Large intestine (tissue), 3 donors: ENCODE measurements at regions not wholly inside any gene's neighbourhood (a gene's known extent, or its start where the extent isn't known, plus 50 kb on each side); places are given as distances from the start of the nearest gene placed in this dataset.

Source experiments
- DNase-seq, 2 donors: peaks; one replicate each; pipeline versions ENCODE4 v3.0.0 to v3.0.0-alpha.2; 2013
- H3K27ac ChIP-seq: one replicate; pipeline ENCODE4 v1.5.1; 2013; ENCODE audit warnings: low read length
- H3K27me3 ChIP-seq: 2 replicates; pipeline ENCODE4 v1.6.1; 2013; ENCODE audit warnings: low read length; ENCODE audit not compliant: control insufficient read depth, insufficient read depth
- H3K36me3 ChIP-seq: 2 replicates; pipeline ENCODE4 v1.6.1; 2013; ENCODE audit warnings: low read length; ENCODE audit not compliant: control insufficient read depth, insufficient read depth
- H3K4me1 ChIP-seq: one replicate; pipeline ENCODE4 v1.6.1; 2013; ENCODE audit warnings: low read length; ENCODE audit not compliant: control insufficient read depth, insufficient read depth
- H3K4me3 ChIP-seq: one replicate; pipeline ENCODE4 v1.5.1; 2013; ENCODE audit warnings: low read length
- H3K9me3 ChIP-seq: one replicate; pipeline ENCODE4 v1.6.1; 2013; ENCODE audit warnings: mild to moderate bottlenecking, low read depth, low read length, moderate library complexity; ENCODE audit not compliant: control insufficient read depth
- WGBS: methylation state at CpG from one replicate; pipeline ENCODE4 v1.1.5; 2013; ENCODE audit warnings: low lambda C conversion rate; ENCODE audit not compliant: insufficient coverage; 5-methylcytosine and 5-hydroxymethylcytosine counted together

DNA sequence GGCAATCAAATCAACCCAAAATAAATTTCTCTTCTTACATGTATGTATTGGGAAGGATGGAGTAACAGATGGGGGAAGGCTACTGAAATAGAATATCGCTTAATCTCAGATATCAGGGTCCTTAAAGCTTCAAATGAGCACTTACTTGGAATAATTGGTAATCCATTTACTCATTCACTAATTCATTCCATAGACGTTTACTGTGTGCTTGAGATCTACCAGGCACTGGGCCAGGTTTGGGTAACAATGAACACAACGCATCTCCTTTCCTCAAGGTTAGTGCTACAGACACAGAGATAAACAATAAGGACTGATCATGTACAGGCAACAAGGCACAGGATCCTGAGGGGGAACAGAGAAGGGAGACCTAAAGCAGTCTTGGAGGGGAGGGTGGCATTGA lies 54.4 kb upstream of the KRR1 start:
- Histone ChIP-seq H3K27ac (no peak overlapping the region), H3K4me3 (no peak overlapping the region), H3K27me3 (no peaks in the 10 kb centered on the region), H3K9me3 (no peaks in the 10 kb centered on the region), H3K4me1 (no peaks in the 10 kb centered on the region), H3K36me3 (no peaks in the 10 kb centered on the region)
- WGBS: no CpG with 5 or more reads among the region's 3 CpGs
- DNase-seq: no peak

DNA sequence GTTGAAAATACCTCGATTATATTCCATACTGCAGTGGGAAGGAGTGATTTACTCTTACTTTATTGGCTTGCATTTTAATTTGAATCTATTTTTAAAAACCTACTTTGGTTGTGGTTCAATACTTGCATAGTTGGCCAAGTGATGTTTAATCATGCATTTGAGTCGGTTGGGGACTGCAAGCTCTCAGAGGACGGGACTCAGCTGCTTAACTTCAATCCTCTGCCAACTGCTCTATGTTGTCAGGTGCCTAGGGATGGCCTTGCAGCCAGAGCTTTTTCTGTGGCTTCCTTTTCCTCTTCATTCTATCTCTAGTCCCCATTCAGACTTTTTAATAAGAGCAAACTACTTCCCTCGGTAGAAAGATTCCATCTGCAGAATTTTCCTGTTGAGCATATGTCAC lies 53.4 kb upstream of the KRR1 start:
- no CpG with 5 or more reads among the region's 4 CpGs for WGBS
- Histone ChIP-seq H3K9me3 (no peaks in the 10 kb centered on the region), H3K4me3 (no peak overlapping the region), H3K27me3 (no peaks in the 10 kb centered on the region), H3K27ac (no peak overlapping the region), H3K4me1 (no peaks in the 10 kb centered on the region), H3K36me3 (no peaks in the 10 kb centered on the region)
- no peak for DNase-seq

DNA sequence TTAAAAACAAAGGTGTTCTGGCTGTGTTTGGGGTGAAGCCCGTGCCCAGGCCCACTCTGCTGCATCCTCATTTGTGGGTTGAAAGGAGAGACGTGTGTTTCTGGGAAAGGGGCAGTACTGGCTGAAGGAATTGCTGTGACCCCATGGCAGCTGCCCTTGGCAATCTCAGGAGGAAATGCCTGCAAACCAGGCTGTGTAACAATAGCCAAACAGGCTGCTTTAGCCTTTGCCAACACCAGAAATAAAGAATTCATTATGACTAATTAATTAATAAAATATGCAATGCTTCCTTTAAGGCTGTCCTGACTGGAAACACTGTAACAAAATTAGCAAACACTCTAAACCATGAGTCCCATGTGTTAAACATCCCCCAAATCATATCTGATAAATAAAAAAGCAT lies 53.0 kb upstream of the KRR1 start:
- H3K4me1 ChIP-seq: no peaks in the 10 kb centered on the region
- no peaks in the 10 kb centered on the region for H3K36me3 ChIP-seq
- no peaks in the 10 kb centered on the region for H3K9me3 ChIP-seq
- DNase-seq: no peak
- WGBS: no CpG with 5 or more reads among the region's 2 CpGs
- H3K4me3 ChIP-seq: no peak overlapping the region
- no peak overlapping the region for H3K27ac ChIP-seq
- H3K27me3 ChIP-seq: no peaks in the 10 kb centered on the region

DNA sequence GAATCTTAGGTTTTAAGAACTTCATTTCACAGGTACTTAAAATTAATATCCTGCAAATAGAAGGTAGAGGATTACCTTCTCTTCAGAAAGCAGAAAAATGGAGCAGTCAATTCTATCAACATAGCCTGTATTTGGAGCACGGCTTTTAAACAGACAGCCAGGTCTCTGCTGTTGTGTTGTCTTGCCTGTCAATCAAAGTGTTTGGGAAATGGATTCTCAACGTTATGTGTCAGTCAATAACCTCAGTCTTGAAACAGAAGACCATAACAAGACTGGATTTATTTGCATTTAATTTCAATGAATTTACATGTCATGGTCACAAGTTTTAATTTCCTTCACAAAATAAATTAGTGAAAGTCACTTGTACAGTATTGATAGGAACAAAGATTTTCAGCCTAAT lies 51.9 kb upstream of the KRR1 start:
- Histone ChIP-seq H3K27ac (no peak overlapping the region), H3K4me3 (no peak overlapping the region), H3K9me3 (no peaks in the 10 kb centered on the region), H3K4me1 (no peaks in the 10 kb centered on the region), H3K36me3 (no peaks in the 10 kb centered on the region), H3K27me3 (no peaks in the 10 kb centered on the region)
- no CpG with 5 or more reads among the region's 2 CpGs for WGBS
- no peak for DNase-seq

DNA sequence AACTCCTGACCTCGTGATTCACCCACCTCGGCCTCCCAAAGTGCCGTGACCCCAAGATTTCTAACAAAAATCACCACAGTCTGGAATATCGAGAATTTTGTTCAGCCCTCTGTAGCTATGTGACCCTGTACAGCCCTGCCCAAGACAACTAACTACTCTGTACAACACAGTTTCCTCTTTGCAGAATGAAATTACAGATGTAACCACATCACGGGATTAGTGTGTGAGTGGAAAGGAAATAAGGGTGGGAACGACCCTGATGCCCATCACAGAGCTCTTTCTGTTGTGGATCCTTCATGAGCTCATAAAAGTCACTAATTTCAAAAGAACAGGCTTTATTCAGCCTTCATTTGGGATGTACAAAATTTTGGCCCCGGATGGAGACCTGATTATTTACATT lies 50.5 kb upstream of the KRR1 start:
- 92% methylated on average over 2 of the region's 7 CpGs for WGBS
- no peaks in the 10 kb centered on the region for H3K36me3 ChIP-seq
- H3K4me3 ChIP-seq: no peak overlapping the region
- no peaks in the 10 kb centered on the region for H3K27me3 ChIP-seq
- H3K4me1 ChIP-seq: no peaks in the 10 kb centered on the region
- no peak overlapping the region for H3K27ac ChIP-seq
- DNase-seq: no peak
- no peaks in the 10 kb centered on the region for H3K9me3 ChIP-seq
